DOHH2 (cell line): ENCODE measurements at regions not wholly inside any gene's neighbourhood (a gene's known extent, or its start where the extent isn't known, plus 50 kb on each side); places are given as distances from the start of the nearest gene placed in this dataset.

Source experiments
- CTCF ChIP-seq: fragments of 200-600 bp; sonication (generic); IDR thresholded peaks from one replicate; pipeline ENCODE4 v1.5.1; 2014; ENCODE audit warnings: antibody characterized with exemption, mild to moderate bottlenecking, low read depth, low read length; ENCODE audit not compliant: poor library complexity, severe bottlenecking
- EZH2phosphoT487 ChIP-seq: fragments of 200-600 bp; sonication (generic); IDR thresholded peaks from 2 replicates; pipeline ENCODE4 v1.6.1; 2017; ENCODE audit warnings: borderline replicate concordance, mild to moderate bottlenecking, antibody characterized with exemption, low read length, moderate library complexity, mixed read lengths

- no peak for TF ChIP-seq CTCF
- no peak for TF ChIP-seq EZH2phosphoT487
These were observed 247.9 kb upstream of the DAB1 start for GRCh38 chr1:57671750-57672149.
